GM12878 (cell line): ENCODE measurements at regions not wholly inside any gene's neighbourhood (a gene's known extent, or its start where the extent isn't known, plus 50 kb on each side); places are given as distances from the start of the nearest gene placed in this dataset.

Experiments used
- NFYB ChIP-seq: IDR thresholded peaks from 2 replicates; pipeline ENCODE4 v1.6.1; 2011; ENCODE audit warnings: low read depth, mild to moderate bottlenecking, low read length, improper control_type of control experiment, moderate library complexity; ENCODE audit not compliant: insufficient read depth
- POLR2AphosphoS5 ChIP-seq: IDR thresholded peaks from 2 replicates; pipeline ENCODE4 v1.6.1; 2011; ENCODE audit warnings: mild to moderate bottlenecking, low read length, inconsistent platforms
- RAD51 ChIP-seq: fragments of 450-650 bp; IDR thresholded peaks from 2 replicates; pipeline ENCODE4 v1.6.1; 2016; ENCODE audit warnings: moderate library complexity, mild to moderate bottlenecking, inconsistent platforms
- TCF7 ChIP-seq: IDR thresholded peaks from 2 replicates; pipeline ENCODE4 v1.6.1; 2014; ENCODE audit warnings: antibody characterized with exemption, borderline replicate concordance
- WRNIP1 ChIP-seq: IDR thresholded peaks from 2 replicates; pipeline ENCODE4 v1.6.1; 2011; ENCODE audit warnings: low read depth, low read length, improper control_type of control experiment, borderline replicate concordance
- ZSCAN29 ChIP-seq: fragments of 450-650 bp; IDR thresholded peaks from 2 replicates; pipeline ENCODE4 v1.6.1; 2017; ENCODE audit warnings: mild to moderate bottlenecking, moderate library complexity
- TF ChIP-seq, protein P1 (sequence below): IDR thresholded peaks from 2 replicates; pipeline ENCODE4 v1.6.1; 2011; ENCODE audit warnings: mild to moderate bottlenecking, low read depth, low read length, moderate library complexity; ENCODE audit not compliant: insufficient replicate concordance
- TF ChIP-seq, protein P2 (sequence below), 3 experiments: IDR thresholded peaks in 2 of 3; conservative IDR thresholded peaks in 1 of 3; 2 replicates each; pipeline ENCODE4 v1.5.1; 2011; ENCODE audit warnings: low read depth in 3 of 3, low read length in 3 of 3, mild to moderate bottlenecking in 3 of 3, control low read depth in 2 of 3, moderate library complexity in 2 of 3, inconsistent platforms in 1 of 3, mixed read lengths in 1 of 3; ENCODE audit not compliant: control insufficient read depth in 2 of 3, insufficient read depth in 1 of 3; ENCODE audit errors: extremely low read depth in 1 of 3

DNA sequence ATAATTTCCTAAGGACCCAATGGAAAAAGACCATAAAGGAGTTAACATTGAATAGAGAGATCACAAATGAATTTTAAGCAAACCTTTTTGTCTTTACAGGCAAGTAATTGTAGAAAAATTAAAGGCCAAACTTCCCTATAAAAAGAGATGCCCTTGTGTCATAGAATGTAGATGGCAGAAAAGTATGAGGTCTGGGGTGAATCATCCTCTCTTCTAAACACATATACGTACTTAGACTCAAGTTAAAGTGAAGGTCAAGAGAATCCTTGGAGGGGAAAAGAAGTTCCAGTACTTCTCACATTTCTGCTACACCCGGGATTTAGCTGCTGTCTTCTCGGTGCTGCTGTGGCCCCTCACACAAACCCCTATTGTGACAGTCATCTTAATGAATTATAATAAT is 116.2 kb upstream of the ARID2 start:
- TF ChIP-seq WRNIP1 = no peak
- TF ChIP-seq POLR2AphosphoS5 = no peak
- TF ChIP-seq, protein P1, sequence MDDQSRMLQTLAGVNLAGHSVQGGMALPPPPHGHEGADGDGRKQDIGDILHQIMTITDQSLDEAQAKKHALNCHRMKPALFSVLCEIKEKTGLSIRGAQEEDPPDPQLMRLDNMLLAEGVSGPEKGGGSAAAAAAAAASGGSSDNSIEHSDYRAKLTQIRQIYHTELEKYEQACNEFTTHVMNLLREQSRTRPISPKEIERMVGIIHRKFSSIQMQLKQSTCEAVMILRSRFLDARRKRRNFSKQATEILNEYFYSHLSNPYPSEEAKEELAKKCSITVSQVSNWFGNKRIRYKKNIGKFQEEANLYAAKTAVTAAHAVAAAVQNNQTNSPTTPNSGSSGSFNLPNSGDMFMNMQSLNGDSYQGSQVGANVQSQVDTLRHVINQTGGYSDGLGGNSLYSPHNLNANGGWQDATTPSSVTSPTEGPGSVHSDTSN = no peak
- no peak for TF ChIP-seq NFYB
- TF ChIP-seq ZSCAN29 = no peak
- no peak for TF ChIP-seq TCF7
- TF ChIP-seq RAD51 = no peak
- TF ChIP-seq, protein P2, sequence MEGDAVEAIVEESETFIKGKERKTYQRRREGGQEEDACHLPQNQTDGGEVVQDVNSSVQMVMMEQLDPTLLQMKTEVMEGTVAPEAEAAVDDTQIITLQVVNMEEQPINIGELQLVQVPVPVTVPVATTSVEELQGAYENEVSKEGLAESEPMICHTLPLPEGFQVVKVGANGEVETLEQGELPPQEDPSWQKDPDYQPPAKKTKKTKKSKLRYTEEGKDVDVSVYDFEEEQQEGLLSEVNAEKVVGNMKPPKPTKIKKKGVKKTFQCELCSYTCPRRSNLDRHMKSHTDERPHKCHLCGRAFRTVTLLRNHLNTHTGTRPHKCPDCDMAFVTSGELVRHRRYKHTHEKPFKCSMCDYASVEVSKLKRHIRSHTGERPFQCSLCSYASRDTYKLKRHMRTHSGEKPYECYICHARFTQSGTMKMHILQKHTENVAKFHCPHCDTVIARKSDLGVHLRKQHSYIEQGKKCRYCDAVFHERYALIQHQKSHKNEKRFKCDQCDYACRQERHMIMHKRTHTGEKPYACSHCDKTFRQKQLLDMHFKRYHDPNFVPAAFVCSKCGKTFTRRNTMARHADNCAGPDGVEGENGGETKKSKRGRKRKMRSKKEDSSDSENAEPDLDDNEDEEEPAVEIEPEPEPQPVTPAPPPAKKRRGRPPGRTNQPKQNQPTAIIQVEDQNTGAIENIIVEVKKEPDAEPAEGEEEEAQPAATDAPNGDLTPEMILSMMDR (IDR thresholded peaks at IDR 0.05 in 2 of 3, conservative IDR thresholded peaks at IDR 0.05 in 1 of 3; ENCODE audit: control insufficient read depth in 2 of 3, extremely low read depth in 1 of 3, insufficient read depth in 1 of 3, low read depth in 3 of 3, low read length in 3 of 3) = no peak
